SK-N-SH (cell line): ENCODE measurements at regions not wholly inside any gene's neighbourhood (a gene's known extent, or its start where the extent isn't known, plus 50 kb on each side); places are given as distances from the start of the nearest gene placed in this dataset.

ENCODE experiments used
- CTCF ChIA-PET: fragments of 300-600, 350-600 bp; formaldehyde crosslinking; extraction: SDS; loops from one replicate; lab custom pipeline; 2021; lab: Yijun Ruan, JAX
- POLR2A ChIA-PET: fragments of 350-600 bp; sonication (Branson Sonifier 250); formaldehyde crosslinking; extraction: SDS; loops from one replicate; lab custom pipeline; 2020; ENCODE audit warnings: antibody characterized with exemption, inconsistent platforms; lab: Yijun Ruan, JAX
- DNase-seq: peaks from one replicate; pipeline ENCODE4 v3.0.0; 2012
- H2AFZ ChIP-seq: fragments of 200-600 bp; sonication (generic); 2 replicates; pipeline ENCODE4 v1.8.1; 2016; ENCODE audit warnings: antibody characterized with exemption, mild to moderate bottlenecking, low read depth
- H3F3A ChIP-seq: fragments of 200-600 bp; sonication (generic); replicated peaks from 2 replicates; pipeline ENCODE3; 2016; ENCODE audit warnings: antibody characterized with exemption, mild to moderate bottlenecking; ENCODE audit not compliant: insufficient read depth
- H3K27ac ChIP-seq, 2 experiments: fragments of 200-500 bp in 1 of 2; fragments of 200-600 bp in 1 of 2; sonication (Bioruptor generic) in 1 of 2; sonication (generic), shearing (Covaris generic) in 1 of 2; 2 replicates each; pipeline versions ENCODE4 v1.5.1 to v1.6.1; 2014 to 2016; ENCODE audit warnings: low read depth in 2 of 2, inconsistent platforms in 1 of 2, low read length in 1 of 2, mild to moderate bottlenecking in 1 of 2, mixed read lengths in 1 of 2
- H3K27me3 ChIP-seq: fragments of 200-600 bp; sonication (generic), shearing (Covaris generic); 2 replicates; pipeline ENCODE4 v1.6.1; 2016; ENCODE audit warnings: mixed run types; ENCODE audit not compliant: insufficient read depth
- H3K36me3 ChIP-seq, 2 experiments: fragments of 200-500 bp in 1 of 2; fragments of 200-600 bp in 1 of 2; sonication (Bioruptor generic) in 1 of 2; sonication (generic) in 1 of 2; replicated peaks in 1 of 2; 2 replicates each; pipeline versions ENCODE3 to v1.5.1; 2014 to 2016; ENCODE audit warnings: low read length in 1 of 2, mild to moderate bottlenecking in 1 of 2; ENCODE audit not compliant: insufficient read depth in 2 of 2, control insufficient read depth in 1 of 2
- H3K4me1 ChIP-seq, 2 experiments: fragments of 200-500 bp in 1 of 2; fragments of 200-600 bp in 1 of 2; sonication (Bioruptor generic) in 1 of 2; sonication (generic), shearing (Covaris generic) in 1 of 2; 2 replicates each; pipeline versions ENCODE4 v1.5.1 to v1.6.1; 2014 to 2016; ENCODE audit warnings: low read depth in 1 of 2, low read length in 1 of 2, mixed run types in 1 of 2; ENCODE audit not compliant: insufficient read depth in 2 of 2, control insufficient read depth in 1 of 2
- H3K4me2 ChIP-seq: fragments of 200-600 bp; sonication (generic), shearing (Covaris generic); 2 replicates; pipeline ENCODE4 v1.6.1; 2017; ENCODE audit warnings: mixed run types
- H3K4me3 ChIP-seq, 2 experiments: fragments of 200-500 bp in 1 of 2; fragments of 200-600 bp in 1 of 2; sonication (Bioruptor generic) in 1 of 2; sonication (generic), shearing (Covaris generic) in 1 of 2; 2 replicates each; pipeline versions ENCODE4 v1.5.1 to v1.8.1; 2014 to 2016; ENCODE audit warnings: low read depth in 2 of 2, inconsistent platforms in 1 of 2, low read length in 1 of 2, mild to moderate bottlenecking in 1 of 2, mixed read lengths in 1 of 2, moderate library complexity in 1 of 2
- H3K79me2 ChIP-seq: fragments of 200-600 bp; sonication (generic); 2 replicates; pipeline ENCODE4 v1.8.1; 2017; ENCODE audit warnings: mild to moderate bottlenecking; ENCODE audit not compliant: insufficient read depth
- H3K9ac ChIP-seq: fragments of 200-600 bp; sonication (generic); 2 replicates; pipeline ENCODE4 v1.6.1; 2017; ENCODE audit warnings: mixed run types
- H3K9me2 ChIP-seq: fragments of 200-600 bp; sonication (generic); 2 replicates; pipeline ENCODE4 v1.6.1; 2017; ENCODE audit warnings: mixed run types
- H3K9me3 ChIP-seq: fragments of 200-600 bp; sonication (generic); 2 replicates; pipeline ENCODE4 v1.6.1; 2017; ENCODE audit warnings: mixed run types, mild to moderate bottlenecking, moderate library complexity
- H4K20me1 ChIP-seq: fragments of 200-600 bp; sonication (generic); 2 replicates; pipeline ENCODE4 v1.6.1; 2017; ENCODE audit warnings: mild to moderate bottlenecking, mixed run types; ENCODE audit not compliant: insufficient read depth
- ELF1 ChIP-seq: IDR thresholded peaks from 2 replicates; pipeline ENCODE4 v1.4.0; 2012
- EZH2phosphoT487 ChIP-seq: fragments of 200-600 bp; sonication (generic); IDR thresholded peaks from 2 replicates; pipeline ENCODE4 v1.6.1; 2017; ENCODE audit warnings: low read depth, mixed run types, mild to moderate bottlenecking, antibody characterized with exemption, moderate library complexity, borderline replicate concordance
- FOSL2 ChIP-seq: IDR thresholded peaks from 2 replicates; pipeline ENCODE4 v1.4.0; 2012; ENCODE audit warnings: low read depth, mild to moderate bottlenecking, moderate library complexity, borderline replicate concordance
- FOXM1 ChIP-seq: IDR thresholded peaks from 2 replicates; pipeline ENCODE4 v1.4.0; 2012; ENCODE audit warnings: low read depth, mild to moderate bottlenecking
- GATA2 ChIP-seq: sonication (generic); formaldehyde crosslinking; IDR thresholded peaks from 2 replicates; pipeline ENCODE4 v1.5.0; 2020; ENCODE audit warnings: mild to moderate bottlenecking, missing genetic modification reagents
- JUND ChIP-seq: IDR thresholded peaks from 2 replicates; pipeline ENCODE4 v1.4.0; 2012
- MEF2A ChIP-seq: IDR thresholded peaks from 2 replicates; pipeline ENCODE4 v1.4.0; 2012; ENCODE audit warnings: low read depth, borderline replicate concordance
- NFIC ChIP-seq: IDR thresholded peaks from 2 replicates; pipeline ENCODE4 v1.4.0; 2012; ENCODE audit warnings: borderline replicate concordance
- NRF1 ChIP-seq: IDR thresholded peaks from 2 replicates; pipeline ENCODE4 v1.6.1; 2012; ENCODE audit warnings: low read depth, mild to moderate bottlenecking, low read length
- POLR2AphosphoS5 ChIP-seq: IDR thresholded peaks from 2 replicates; pipeline ENCODE4 v1.6.1; 2012; ENCODE audit warnings: low read depth, low read length
- RAD21 ChIP-seq: IDR thresholded peaks from 2 replicates; pipeline ENCODE4 v1.6.1; 2012; ENCODE audit warnings: mild to moderate bottlenecking, low read length
- REST ChIP-seq: IDR thresholded peaks from 2 replicates; pipeline ENCODE4 v1.6.1; 2012; ENCODE audit warnings: mild to moderate bottlenecking, low read depth, low read length, moderate library complexity
- RFX5 ChIP-seq: IDR thresholded peaks from 2 replicates; pipeline ENCODE4 v1.6.1; 2012; ENCODE audit warnings: mild to moderate bottlenecking, improper control_type of control experiment, low read length
- SMC3 ChIP-seq: IDR thresholded peaks from 2 replicates; pipeline ENCODE4 v1.6.1; 2012; ENCODE audit warnings: low read depth, low read length, improper control_type of control experiment
- TAF1 ChIP-seq: IDR thresholded peaks from 2 replicates; pipeline ENCODE4 v1.6.1; 2012; ENCODE audit warnings: low read depth, mild to moderate bottlenecking, low read length, moderate library complexity, borderline replicate concordance
- TCF12 ChIP-seq: IDR thresholded peaks from 2 replicates; pipeline ENCODE4 v1.4.0; 2012
- USF2 ChIP-seq: fragments of 150-350 bp; IDR thresholded peaks from 2 replicates; pipeline ENCODE4 v1.6.1; 2017; ENCODE audit warnings: antibody characterized with exemption, low read length, low read depth, borderline replicate concordance
- YY1 ChIP-seq: IDR thresholded peaks from 2 replicates; pipeline ENCODE4 v1.4.0; 2012; ENCODE audit warnings: low read depth, mild to moderate bottlenecking
- WGBS: methylation state at CpG from one replicate; pipeline ENCODE4 v1.1.6; 2017; ENCODE audit warnings: low lambda C conversion rate; 5-methylcytosine and 5-hydroxymethylcytosine counted together
- TF ChIP-seq, protein P1 (sequence below): IDR thresholded peaks from 2 replicates; pipeline ENCODE4; 2012
- TF ChIP-seq, protein P2 (sequence below): IDR thresholded peaks from 2 replicates; pipeline ENCODE4 v1.4.0; 2012; ENCODE audit warnings: low read depth, borderline replicate concordance

DNA sequence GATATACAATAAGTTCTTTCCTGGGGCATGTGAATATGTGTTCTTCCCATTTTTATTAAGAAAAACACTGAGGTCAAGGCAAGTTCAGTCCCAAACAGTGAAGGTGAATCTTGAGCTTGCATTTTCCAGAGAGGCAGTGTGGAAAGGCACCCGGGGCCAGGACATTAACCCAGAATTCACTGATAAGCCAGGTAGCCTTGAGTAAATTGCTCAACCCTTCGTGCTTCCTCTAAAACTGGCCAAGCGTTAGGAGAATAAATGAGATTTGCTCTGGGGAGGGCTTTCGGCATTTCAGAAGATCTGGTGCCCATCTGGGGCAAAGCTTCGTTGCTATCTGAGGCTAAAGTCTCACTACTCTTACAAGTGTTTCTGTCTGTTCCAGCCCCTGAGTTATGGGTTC, 57.1 kb upstream of the KAZN start:
- Histone ChIP-seq H3K4me1 (no peaks in the 10 kb centered on the region; a peak in 1 of 4 replicates), H3K27me3 (no peaks in the 10 kb centered on the region), H3K36me3 (no peaks in the 10 kb centered on the region), H3K9me3 (no peaks in the 10 kb centered on the region; the same call in 1 of the 2 replicates), H2AFZ (no peak overlapping the region), H3K27ac (no peak overlapping the region), H3K4me3 (no peak overlapping the region), H4K20me1 (no peaks in the 10 kb centered on the region), H3K4me2 (no peak overlapping the region), H3K9ac (no peak overlapping the region), H3F3A (no peaks in the 10 kb centered on the region), H3K79me2 (no peaks in the 10 kb centered on the region), H3K9me2 (no peaks in the 10 kb centered on the region)
- CTCF ChIA-PET, result interaction anchor here (0.6 to 0.9 kb wide), 2 partner anchors 16 to 43 kb away, joined by 3 read pairs; no protein-coding TSS in a partner anchor
- WGBS, result 12% methylated on average over 5 of the region's 5 CpGs
- TF ChIP-seq FOXM1, result no peak
- DNase-seq, result no peak
- POLR2A ChIA-PET, result no interaction called here

DNA sequence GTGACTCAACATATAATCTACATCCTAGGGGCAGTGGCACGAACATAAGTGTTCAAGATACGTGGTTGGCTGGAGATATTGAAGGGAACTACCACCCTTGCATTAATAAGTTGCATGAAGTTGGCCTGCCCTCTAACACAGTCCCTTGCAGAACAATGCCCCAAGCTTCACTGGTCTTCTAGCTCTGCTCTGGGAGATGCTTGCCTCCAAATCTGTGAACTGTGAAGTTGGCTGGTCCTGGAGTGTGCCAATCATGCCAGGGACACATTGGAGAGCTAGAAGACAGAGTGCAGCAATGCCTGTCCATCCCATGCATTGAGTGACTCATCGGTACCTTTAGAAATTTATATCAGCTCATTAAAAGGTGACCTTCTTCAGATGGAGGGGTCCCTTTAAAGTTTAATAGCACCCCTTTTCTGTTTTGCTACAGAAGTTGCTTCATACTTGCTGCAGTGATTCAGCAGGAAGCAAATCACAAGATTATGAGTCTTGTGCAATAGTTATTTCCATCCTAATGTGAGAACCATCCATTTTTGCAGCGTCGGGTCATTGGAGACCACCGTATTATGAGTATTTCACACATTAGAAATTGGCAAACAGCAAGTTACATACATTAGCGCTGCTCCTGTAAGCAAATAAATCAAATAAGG, 55.2 kb upstream of the KAZN start:
- Histone ChIP-seq H3K4me3 (no peak overlapping the region), H3K27ac (no peak overlapping the region), H3K9ac (no peak overlapping the region), H3K9me3 (no peaks in the 10 kb centered on the region; the same call in 1 of the 2 replicates), H3K4me2 (no peak overlapping the region), H3K4me1 (no peaks in the 10 kb centered on the region; a peak in 1 of 4 replicates), H4K20me1 (no peaks in the 10 kb centered on the region), H3K79me2 (no peaks in the 10 kb centered on the region), H3K9me2 (no peaks in the 10 kb centered on the region), H3K36me3 (no peaks in the 10 kb centered on the region), H3F3A (no peaks in the 10 kb centered on the region), H2AFZ (no peak overlapping the region), H3K27me3 (no peaks in the 10 kb centered on the region)
- ChIA-PET CTCF (no interaction called here), POLR2A (no interaction called here)
- 15% methylated on average over 7 of the region's 7 CpGs for WGBS
- DNase-seq, result no peak
- TF ChIP-seq YY1 (no peak), POLR2AphosphoS5 (no peak), ELF1 (no peak), RAD21 (no peak), FOSL2 (no peak), SMC3 (no peak), USF2 (no peak), NRF1 (no peak), JUND (no peak), TAF1 (no peak), GATA2 (no peak), NFIC (no peak), REST (no peak), TCF12 (no peak), MEF2A (no peak), RFX5 (no peak), EZH2phosphoT487 (no peak)
- TF ChIP-seq, protein P1, sequence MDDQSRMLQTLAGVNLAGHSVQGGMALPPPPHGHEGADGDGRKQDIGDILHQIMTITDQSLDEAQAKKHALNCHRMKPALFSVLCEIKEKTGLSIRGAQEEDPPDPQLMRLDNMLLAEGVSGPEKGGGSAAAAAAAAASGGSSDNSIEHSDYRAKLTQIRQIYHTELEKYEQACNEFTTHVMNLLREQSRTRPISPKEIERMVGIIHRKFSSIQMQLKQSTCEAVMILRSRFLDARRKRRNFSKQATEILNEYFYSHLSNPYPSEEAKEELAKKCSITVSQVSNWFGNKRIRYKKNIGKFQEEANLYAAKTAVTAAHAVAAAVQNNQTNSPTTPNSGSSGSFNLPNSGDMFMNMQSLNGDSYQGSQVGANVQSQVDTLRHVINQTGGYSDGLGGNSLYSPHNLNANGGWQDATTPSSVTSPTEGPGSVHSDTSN, result no peak
- TF ChIP-seq, protein P2, sequence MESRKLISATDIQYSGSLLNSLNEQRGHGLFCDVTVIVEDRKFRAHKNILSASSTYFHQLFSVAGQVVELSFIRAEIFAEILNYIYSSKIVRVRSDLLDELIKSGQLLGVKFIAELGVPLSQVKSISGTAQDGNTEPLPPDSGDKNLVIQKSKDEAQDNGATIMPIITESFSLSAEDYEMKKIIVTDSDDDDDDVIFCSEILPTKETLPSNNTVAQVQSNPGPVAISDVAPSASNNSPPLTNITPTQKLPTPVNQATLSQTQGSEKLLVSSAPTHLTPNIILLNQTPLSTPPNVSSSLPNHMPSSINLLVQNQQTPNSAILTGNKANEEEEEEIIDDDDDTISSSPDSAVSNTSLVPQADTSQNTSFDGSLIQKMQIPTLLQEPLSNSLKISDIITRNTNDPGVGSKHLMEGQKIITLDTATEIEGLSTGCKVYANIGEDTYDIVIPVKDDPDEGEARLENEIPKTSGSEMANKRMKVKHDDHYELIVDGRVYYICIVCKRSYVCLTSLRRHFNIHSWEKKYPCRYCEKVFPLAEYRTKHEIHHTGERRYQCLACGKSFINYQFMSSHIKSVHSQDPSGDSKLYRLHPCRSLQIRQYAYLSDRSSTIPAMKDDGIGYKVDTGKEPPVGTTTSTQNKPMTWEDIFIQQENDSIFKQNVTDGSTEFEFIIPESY, result no peak
